ENCODE measurements at regions not wholly inside any gene's neighbourhood (a gene's known extent, or its start where the extent isn't known, plus 50 kb on each side); places are given as distances from the start of the nearest gene placed in this dataset.

- DNase-seq (ENCODE audit: low read depth, low spot score): no peak
Measured at GRCh38 chr2:107215401-107216350, 329.7 kb upstream of the ST6GAL2 start.

GRCh38 chr2:107218208-107218607 is 332.2 kb upstream of the ST6GAL2 start:
- no peak for DNase-seq (ENCODE audit: low read depth, low spot score)

GRCh38 chr2:107222466-107222865 is 336.5 kb upstream of the ST6GAL2 start:
- DNase-seq (ENCODE audit: low read depth, low spot score): no peak

GRCh38 chr2:107235491-107236254 is 349.7 kb upstream of the ST6GAL2 start:
- no peak for DNase-seq (ENCODE audit: low read depth, low spot score)

- DNase-seq (ENCODE audit: low read depth, low spot score): no peak
Measured at GRCh38 chr2:107242811-107243210, 356.8 kb upstream of the ST6GAL2 start.

GRCh38 chr2:107248932-107249331 is 363.0 kb upstream of the ST6GAL2 start:
- no peak for DNase-seq (ENCODE audit: low read depth, low spot score)

GRCh38 chr2:107255744-107256143 is 369.8 kb upstream of the ST6GAL2 start:
- DNase-seq (ENCODE audit: low read depth, low spot score): no peak

- no peak for DNase-seq (ENCODE audit: low read depth, low spot score)
Measured at GRCh38 chr2:107258531-107259407, 372.8 kb upstream of the ST6GAL2 start.

- no peak for DNase-seq (ENCODE audit: low read depth, low spot score)
Measured at GRCh38 chr2:107259408-107260195, 373.6 kb upstream of the ST6GAL2 start.

- no peak for DNase-seq (ENCODE audit: low read depth, low spot score)
Measured at GRCh38 chr2:107263628-107264027, 377.7 kb upstream of the ST6GAL2 start.

GRCh38 chr2:107264184-107264583 is 378.2 kb upstream of the ST6GAL2 start:
- DNase-seq (ENCODE audit: low read depth, low spot score): no peak

GRCh38 chr2:107266555-107266954 is 380.6 kb upstream of the ST6GAL2 start:
- DNase-seq (ENCODE audit: low read depth, low spot score): no peak

GRCh38 chr2:107267086-107267485 is 381.1 kb upstream of the ST6GAL2 start:
- no peak for DNase-seq (ENCODE audit: low read depth, low spot score)

GRCh38 chr2:107276034-107276433 is 390.1 kb upstream of the ST6GAL2 start:
- DNase-seq (ENCODE audit: low read depth, low spot score): no peak

GRCh38 chr2:107278672-107279071 is 392.7 kb upstream of the ST6GAL2 start:
- DNase-seq (ENCODE audit: low read depth, low spot score): no peak

- DNase-seq (ENCODE audit: low read depth, low spot score): no peak
Measured at GRCh38 chr2:107281637-107282036, 395.7 kb upstream of the ST6GAL2 start.

GRCh38 chr2:107282135-107282534 is 396.2 kb upstream of the ST6GAL2 start:
- no peak for DNase-seq (ENCODE audit: low read depth, low spot score)

GRCh38 chr2:107285621-107286299 is 399.8 kb upstream of the ST6GAL2 start:
- DNase-seq (ENCODE audit: low read depth, low spot score): no peak

- DNase-seq (ENCODE audit: low read depth, low spot score): no peak
Measured at GRCh38 chr2:107290041-107290440, 404.1 kb upstream of the ST6GAL2 start.

- DNase-seq (ENCODE audit: low read depth, low spot score): no peak
Measured at GRCh38 chr2:107303964-107304363, 418.0 kb upstream of the ST6GAL2 start.
